ENCODE measurements at regions not wholly inside any gene's neighbourhood (a gene's known extent, or its start where the extent isn't known, plus 50 kb on each side); places are given as distances from the start of the nearest gene placed in this dataset.
"Not testable (repeated sequence)": the region's sequence is repeated elsewhere in the genome, so short reads cannot be mapped to it uniquely, and the experiment has no call there.

DNA sequence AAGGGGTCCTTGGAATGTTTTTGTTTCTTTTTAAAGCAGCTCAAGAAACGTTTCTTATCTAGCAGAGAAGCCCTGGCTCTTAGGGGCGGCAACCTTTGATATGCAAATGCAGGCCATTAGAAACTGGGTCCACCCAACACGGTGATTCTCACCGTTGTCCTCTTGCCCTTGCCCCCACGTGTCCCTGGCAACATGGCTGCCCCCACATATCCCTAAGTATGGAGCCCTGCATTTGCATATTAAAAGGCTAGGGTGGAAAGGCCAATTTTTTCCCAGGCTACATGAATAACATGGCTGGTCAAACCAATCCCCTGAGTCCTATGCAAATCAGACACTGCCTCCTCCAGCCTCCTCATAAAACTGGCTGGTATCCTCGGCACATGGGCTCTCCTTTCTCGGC is 230.1 kb upstream of the SPOPL start:
- DNase-seq (ENCODE audit: low read depth in 1 of 2, low spot score in 1 of 2): no peak
- ATAC-seq: no peak
- Histone ChIP-seq H3K27ac (no peak overlapping the region), H3K4me3 (no peak overlapping the region), H3K9me3 (0 out of 3 replicates have a peak, but pooled peaks cover 4% of the 10 kb centered on the region), H3K4me1 (peaks cover 44% of the 10 kb centered on the region), H3K4me2 (no peak overlapping the region)
- ChIA-PET CTCF (no interaction called here), POLR2A (no interaction called here)
- WGBS (ENCODE audit: missing lambda C conversion rate): 76% methylated on average over 7 of the region's 7 CpGs
- TF ChIP-seq HOXB5 (CRISPR knock-in tag; IDR thresholded peaks at IDR 0.05) (no peak), TFCP2L1 (CRISPR knock-in tag; IDR thresholded peaks at IDR 0.05) (no peak), ZFP36 (IDR thresholded peaks at IDR 0.05; ENCODE audit: borderline replicate concordance, partially characterized antibody) (no peak), MYC (IDR thresholded peaks at IDR 0.05; ENCODE audit: borderline replicate concordance, low read length) (no peak), TP53 (CRISPR knock-in tag; IDR thresholded peaks at IDR 0.05) (no peak), BHLHE40 (IDR thresholded peaks at IDR 0.05; ENCODE audit: low read depth, low read length) (no peak), ZC3H11A (IDR thresholded peaks at IDR 0.05) (no peak), JUN (IDR thresholded peaks at IDR 0.05) (no peak), CBX2 (IDR thresholded peaks at IDR 0.05; ENCODE audit: borderline replicate concordance, low read depth) (no peak), EHMT2 (IDR thresholded peaks at IDR 0.05; ENCODE audit: low read depth) (no peak), ZSCAN20 (CRISPR knock-in tag; IDR thresholded peaks at IDR 0.05) (no peak), KDM5A (IDR thresholded peaks at IDR 0.05) (no peak), GATA3 (IDR thresholded peaks at IDR 0.05; ENCODE audit: borderline replicate concordance) (no peak), JUNB (IDR thresholded peaks at IDR 0.05) (no peak)
- TF ChIP-seq, protein P1, sequence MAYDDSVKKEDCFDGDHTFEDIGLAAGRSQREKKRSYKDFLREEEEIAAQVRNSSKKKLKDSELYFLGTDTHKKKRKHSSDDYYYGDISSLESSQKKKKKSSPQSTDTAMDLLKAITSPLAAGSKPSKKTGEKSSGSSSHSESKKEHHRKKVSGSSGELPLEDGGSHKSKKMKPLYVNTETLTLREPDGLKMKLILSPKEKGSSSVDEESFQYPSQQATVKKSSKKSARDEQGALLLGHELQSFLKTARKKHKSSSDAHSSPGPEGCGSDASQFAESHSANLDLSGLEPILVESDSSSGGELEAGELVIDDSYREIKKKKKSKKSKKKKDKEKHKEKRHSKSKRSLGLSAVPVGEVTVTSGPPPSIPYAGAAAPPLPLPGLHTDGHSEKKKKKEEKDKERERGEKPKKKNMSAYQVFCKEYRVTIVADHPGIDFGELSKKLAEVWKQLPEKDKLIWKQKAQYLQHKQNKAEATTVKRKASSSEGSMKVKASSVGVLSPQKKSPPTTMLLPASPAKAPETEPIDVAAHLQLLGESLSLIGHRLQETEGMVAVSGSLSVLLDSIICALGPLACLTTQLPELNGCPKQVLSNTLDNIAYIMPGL (CRISPR knock-in tag; IDR thresholded peaks at IDR 0.05; ENCODE audit: borderline replicate concordance): no peak
- TF ChIP-seq, protein P2, sequence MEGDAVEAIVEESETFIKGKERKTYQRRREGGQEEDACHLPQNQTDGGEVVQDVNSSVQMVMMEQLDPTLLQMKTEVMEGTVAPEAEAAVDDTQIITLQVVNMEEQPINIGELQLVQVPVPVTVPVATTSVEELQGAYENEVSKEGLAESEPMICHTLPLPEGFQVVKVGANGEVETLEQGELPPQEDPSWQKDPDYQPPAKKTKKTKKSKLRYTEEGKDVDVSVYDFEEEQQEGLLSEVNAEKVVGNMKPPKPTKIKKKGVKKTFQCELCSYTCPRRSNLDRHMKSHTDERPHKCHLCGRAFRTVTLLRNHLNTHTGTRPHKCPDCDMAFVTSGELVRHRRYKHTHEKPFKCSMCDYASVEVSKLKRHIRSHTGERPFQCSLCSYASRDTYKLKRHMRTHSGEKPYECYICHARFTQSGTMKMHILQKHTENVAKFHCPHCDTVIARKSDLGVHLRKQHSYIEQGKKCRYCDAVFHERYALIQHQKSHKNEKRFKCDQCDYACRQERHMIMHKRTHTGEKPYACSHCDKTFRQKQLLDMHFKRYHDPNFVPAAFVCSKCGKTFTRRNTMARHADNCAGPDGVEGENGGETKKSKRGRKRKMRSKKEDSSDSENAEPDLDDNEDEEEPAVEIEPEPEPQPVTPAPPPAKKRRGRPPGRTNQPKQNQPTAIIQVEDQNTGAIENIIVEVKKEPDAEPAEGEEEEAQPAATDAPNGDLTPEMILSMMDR (IDR thresholded peaks at IDR 0.05): no peak
- TF ChIP-seq, protein P3, sequence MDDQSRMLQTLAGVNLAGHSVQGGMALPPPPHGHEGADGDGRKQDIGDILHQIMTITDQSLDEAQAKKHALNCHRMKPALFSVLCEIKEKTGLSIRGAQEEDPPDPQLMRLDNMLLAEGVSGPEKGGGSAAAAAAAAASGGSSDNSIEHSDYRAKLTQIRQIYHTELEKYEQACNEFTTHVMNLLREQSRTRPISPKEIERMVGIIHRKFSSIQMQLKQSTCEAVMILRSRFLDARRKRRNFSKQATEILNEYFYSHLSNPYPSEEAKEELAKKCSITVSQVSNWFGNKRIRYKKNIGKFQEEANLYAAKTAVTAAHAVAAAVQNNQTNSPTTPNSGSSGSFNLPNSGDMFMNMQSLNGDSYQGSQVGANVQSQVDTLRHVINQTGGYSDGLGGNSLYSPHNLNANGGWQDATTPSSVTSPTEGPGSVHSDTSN (IDR thresholded peaks at IDR 0.05): no peak
- no peak for FAIRE-seq

DNA sequence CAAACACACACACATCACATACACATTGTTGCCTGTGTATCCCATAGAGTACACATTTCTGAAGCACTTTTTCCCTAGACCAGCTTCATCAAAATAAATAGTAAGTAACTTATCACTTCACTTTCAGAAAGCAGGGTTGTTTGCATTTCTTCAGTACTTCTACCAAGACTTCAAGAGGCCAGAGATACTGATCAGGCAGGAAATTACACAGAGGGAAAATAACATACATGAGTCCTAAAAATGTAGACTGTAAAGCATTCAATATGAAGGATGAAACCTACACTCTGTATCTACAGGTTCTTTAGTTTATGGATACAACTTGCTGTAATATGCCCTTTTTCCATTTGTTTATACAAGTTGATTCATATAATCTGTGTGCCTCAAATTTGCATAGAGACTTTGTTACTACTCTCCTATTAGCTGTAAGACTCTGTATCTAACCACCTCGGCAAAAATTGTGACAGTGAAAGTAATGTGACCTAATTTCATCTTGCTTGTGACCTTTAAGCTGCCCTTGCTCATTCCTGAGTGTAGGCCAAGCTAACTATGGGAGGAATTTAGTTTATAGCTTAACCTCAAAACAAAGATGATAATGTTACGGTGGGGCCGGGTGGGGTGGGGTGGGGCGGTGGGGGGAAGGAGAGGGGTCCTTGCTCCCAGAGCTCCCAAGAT is 228.9 kb upstream of the SPOPL start:
- Histone ChIP-seq H3K4me2 (no peak overlapping the region), H3K27ac (no peak overlapping the region), H3K4me3 (no peak overlapping the region), H3K4me1 (peaks cover 47% of the 10 kb centered on the region), H3K9me3 (0 out of 3 replicates have a peak, but pooled peaks cover 4% of the 10 kb centered on the region)
- DNase-seq (ENCODE audit: low read depth in 1 of 2, low spot score in 1 of 2) (no peak), FAIRE-seq (no peak), ATAC-seq (no peak)
- no peak for TF ChIP-seq TFCP2L1 (CRISPR knock-in tag; IDR thresholded peaks at IDR 0.05)
- TF ChIP-seq, protein P1 (CRISPR knock-in tag; IDR thresholded peaks at IDR 0.05; ENCODE audit: borderline replicate concordance): no peak
- no peak for TF ChIP-seq RFX5 (IDR thresholded peaks at IDR 0.05)
- no peak for TF ChIP-seq HEYL (CRISPR knock-in tag; IDR thresholded peaks at IDR 0.05)
- TF ChIP-seq, protein P3 (IDR thresholded peaks at IDR 0.05): no peak
- no peak for TF ChIP-seq RARB (CRISPR knock-in tag; IDR thresholded peaks at IDR 0.05)
- TF ChIP-seq, protein P4, sequence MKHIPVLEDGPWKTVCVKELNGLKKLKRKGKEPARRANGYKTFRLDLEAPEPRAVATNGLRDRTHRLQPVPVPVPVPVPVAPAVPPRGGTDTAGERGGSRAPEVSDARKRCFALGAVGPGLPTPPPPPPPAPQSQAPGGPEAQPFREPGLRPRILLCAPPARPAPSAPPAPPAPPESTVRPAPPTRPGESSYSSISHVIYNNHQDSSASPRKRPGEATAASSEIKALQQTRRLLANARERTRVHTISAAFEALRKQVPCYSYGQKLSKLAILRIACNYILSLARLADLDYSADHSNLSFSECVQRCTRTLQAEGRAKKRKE (CRISPR knock-in tag; IDR thresholded peaks at IDR 0.05; ENCODE audit: low read depth): no peak
- no peak for TF ChIP-seq CBX2 (IDR thresholded peaks at IDR 0.05; ENCODE audit: borderline replicate concordance, low read depth)
- TF ChIP-seq NPAS2 (CRISPR knock-in tag; IDR thresholded peaks at IDR 0.05; ENCODE audit: borderline replicate concordance): no peak
- TF ChIP-seq CBX8 (IDR thresholded peaks at IDR 0.05): no peak
- POLR2A ChIA-PET: no interaction called here
- CTCF ChIA-PET: no interaction called here
- 86% methylated on average over 3 of the region's 4 CpGs for WGBS (ENCODE audit: missing lambda C conversion rate)

DNA sequence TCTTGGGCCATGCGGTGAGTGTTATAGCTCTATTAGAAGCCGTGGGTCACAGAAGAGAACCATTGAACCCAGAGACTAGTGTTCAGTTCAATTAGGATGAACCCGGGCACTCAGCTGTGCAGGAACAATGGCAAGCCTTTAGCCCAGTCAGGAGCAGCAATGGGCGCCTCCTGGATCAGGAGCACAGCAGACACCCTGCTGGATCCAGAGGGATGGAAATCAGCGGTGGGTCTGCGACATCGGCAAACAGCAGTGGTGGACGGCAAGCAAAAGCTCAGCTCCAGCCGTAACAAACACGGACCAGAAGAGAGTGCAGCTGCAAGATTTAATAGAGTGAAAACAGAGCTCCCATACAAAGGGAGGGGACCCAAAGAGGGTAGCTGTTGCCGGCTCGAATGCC is 228.3 kb upstream of the SPOPL start:
- FAIRE-seq; POLR2A ChIA-PET; CTCF ChIA-PET; ATAC-seq; DNase-seq (ENCODE audit: low read depth in 1 of 2, low spot score in 1 of 2); H3K9me3 ChIP-seq; H3K4me2 ChIP-seq; H3K4me3 ChIP-seq: not testable (repeated sequence)
- H3K4me1 ChIP-seq: peaks cover 43% of the 10 kb centered on the region
- H3K27ac ChIP-seq: peak overlapping the region in 1 of 2 experiments; percentile 78; a peak in 2 of 6 replicates
- WGBS (ENCODE audit: missing lambda C conversion rate): 98% methylated on average over 12 of the region's 12 CpGs

Data from A549 (cell line).